GM12878 (cell line): ENCODE measurements at regions not wholly inside any gene's neighbourhood (a gene's known extent, or its start where the extent isn't known, plus 50 kb on each side); places are given as distances from the start of the nearest gene placed in this dataset.

Experiments used
- ATAC-seq: fragments of 200-7000 bp; cut with Tn5 transposase; 3 replicates; pipeline ENCODE4 v1.9.1; 2020; ENCODE audit warnings: mild to moderate bottlenecking, moderate library complexity
- BruUV-seq: library from RNA; stranded (reverse); fragments of 400-500 nt; replicated peaks from 2 replicates; lab custom pipeline; 2021; lab: Mats Ljungman, UMichigan
- CTCF ChIA-PET: fragments of 300-600 bp; sonication (Branson Sonifier 250); formaldehyde crosslinking; extraction: SDS; loops from one replicate; lab custom pipeline; 2021; ENCODE audit warnings: inconsistent platforms; lab: Yijun Ruan, JAX
- POLR2A ChIA-PET: fragments of 350-600 bp; formaldehyde crosslinking; extraction: SDS; loops from one replicate; lab custom pipeline; 2021; ENCODE audit warnings: inconsistent platforms; lab: Charles Lee
- RAD21 ChIA-PET: fragments of 300-600 bp; sonication (Branson Sonifier 250); formaldehyde crosslinking; loops from one replicate; lab custom pipeline; 2023; ENCODE audit warnings: antibody characterized with exemption; ENCODE audit not compliant: unreplicated experiment; lab: Charles Lee
- SMC1A ChIA-PET: fragments of 300-600 bp; sonication (Branson Sonifier 250); formaldehyde crosslinking; loops from one replicate; lab custom pipeline; 2023; ENCODE audit not compliant: unreplicated experiment, uncharacterized antibody; lab: Charles Lee
- DNase-seq: peaks from one replicate; pipeline ENCODE4 v3.0.0-alpha.2; 2011; ENCODE audit warnings: low read depth, low spot score
- FAIRE-seq: peaks from 3 replicates; lab custom pipeline; 2011; peaks lifted over from hg19 to GRCh38; lab: Jason Lieb, UNC
- H2AFZ ChIP-seq: 2 replicates; pipeline ENCODE4 v1.6.0; 2011; ENCODE audit warnings: low read depth, low read length, control low read depth; ENCODE audit not compliant: control insufficient read depth
- H3K27ac ChIP-seq: 2 replicates; pipeline ENCODE4 v1.5.1; 2011; ENCODE audit warnings: control low read depth; ENCODE audit not compliant: control insufficient read depth, insufficient read depth
- H3K27me3 ChIP-seq, 2 experiments: replicated peaks in 1 of 2; 2 replicates each; pipeline versions ENCODE4 v1.6.0 to v1.6.1; 2011; ENCODE audit warnings: low read length in 1 of 2; ENCODE audit not compliant: control insufficient read depth in 2 of 2, insufficient read depth in 2 of 2
- H3K36me3 ChIP-seq, 2 experiments: 2 replicates each; pipeline ENCODE4 v1.5.1; 2011; ENCODE audit warnings: low read length in 1 of 2; ENCODE audit not compliant: control insufficient read depth in 2 of 2, insufficient read depth in 2 of 2
- H3K4me1 ChIP-seq: 2 replicates; pipeline ENCODE4 v1.6.1; 2011; ENCODE audit warnings: mild to moderate bottlenecking, low read length, moderate library complexity, mixed read lengths; ENCODE audit not compliant: control insufficient read depth, insufficient read depth
- H3K4me2 ChIP-seq: 2 replicates; pipeline ENCODE4 v1.6.0; 2011; ENCODE audit warnings: control low read depth; ENCODE audit not compliant: control insufficient read depth, insufficient read depth
- H3K4me3 ChIP-seq: fragments of 200-600 bp; sonication (generic); 2 replicates; pipeline ENCODE4 v1.5.1; 2016
- H3K79me2 ChIP-seq: 2 replicates; pipeline ENCODE4 v1.6.0; 2011; ENCODE audit warnings: low read length; ENCODE audit not compliant: control insufficient read depth, insufficient read depth
- H3K9ac ChIP-seq: 2 replicates; pipeline ENCODE4 v1.8.0; 2011; ENCODE audit warnings: low read length, control low read depth, mixed read lengths; ENCODE audit not compliant: control insufficient read depth, insufficient read depth
- H3K9me3 ChIP-seq: replicated peaks from 3 replicates; pipeline ENCODE4 v1.5.1; 2011; ENCODE audit warnings: mild to moderate bottlenecking, low read length; ENCODE audit not compliant: control insufficient read depth, insufficient read depth
- H4K20me1 ChIP-seq: 2 replicates; pipeline ENCODE4 v1.6.0; 2011; ENCODE audit not compliant: control insufficient read depth, insufficient read depth
- JUND ChIP-seq: IDR thresholded peaks from 2 replicates; pipeline ENCODE4 v1.6.1; 2012; ENCODE audit warnings: low read depth, mild to moderate bottlenecking, low read length, improper control_type of control experiment, moderate library complexity
- MLLT1 ChIP-seq: fragments of 450-650 bp; IDR thresholded peaks from 2 replicates; pipeline ENCODE4 v1.6.1; 2016; ENCODE audit warnings: mild to moderate bottlenecking
- MXI1 ChIP-seq: fragments of 150-350 bp; IDR thresholded peaks from 2 replicates; pipeline ENCODE4 v1.6.1; 2011; ENCODE audit warnings: low read depth, mild to moderate bottlenecking, inconsistent platforms, low read length, improper control_type of control experiment
- PAX5 ChIP-seq: IDR thresholded peaks from 2 replicates; pipeline ENCODE4 v1.6.1; 2011; ENCODE audit warnings: low read depth, low read length, borderline replicate concordance
- PRDM15 ChIP-seq: fragments of 450-650 bp; formaldehyde crosslinking; IDR thresholded peaks from 2 replicates; pipeline ENCODE4 v1.4.0; 2020; ENCODE audit warnings: mild to moderate bottlenecking, moderate library complexity
- RELB ChIP-seq: fragments of 450-650 bp; IDR thresholded peaks from 2 replicates; pipeline ENCODE4 v1.6.1; 2017; ENCODE audit warnings: low read depth, mild to moderate bottlenecking, moderate library complexity
- SMARCA5 ChIP-seq: fragments of 450-650 bp; IDR thresholded peaks from 2 replicates; pipeline ENCODE4 v1.6.1; 2017; ENCODE audit warnings: mild to moderate bottlenecking
- SUZ12 ChIP-seq: fragments of 200-600 bp; sonication (generic); IDR thresholded peaks from one replicate; pipeline ENCODE4 v1.6.1; 2018; ENCODE audit warnings: antibody characterized with exemption, mild to moderate bottlenecking; ENCODE audit not compliant: unreplicated experiment
- TCF3 ChIP-seq: IDR thresholded peaks from 2 replicates; pipeline ENCODE4 v1.6.1; 2012; ENCODE audit warnings: low read depth, mild to moderate bottlenecking, low read length, borderline replicate concordance; ENCODE audit not compliant: insufficient read depth
- ZNF24 ChIP-seq: fragments of 450-650 bp; IDR thresholded peaks from 2 replicates; pipeline ENCODE4 v1.6.1; 2017; ENCODE audit warnings: antibody characterized with exemption, mild to moderate bottlenecking
- WGBS: methylation state at CpG from one replicate; pipeline ENCODE4 v1.1.6; 2016; ENCODE audit warnings: low lambda C conversion rate; ENCODE audit not compliant: insufficient replicate concordance, insufficient coverage; ENCODE audit errors: missing lambda C conversion rate; 5-methylcytosine and 5-hydroxymethylcytosine counted together
- in situ Hi-C: fragments of 300-500 bp; cut with MboI; formaldehyde crosslinking; loops from 9 replicates; pipeline ENCODE4 v1.14.3; 2018; ENCODE audit warnings: mixed read lengths
- intact Hi-C: fragments of 100-400 bp; cut with micrococcal nuclease; formaldehyde crosslinking; loops from one replicate; pipeline ENCODE4 v1.14.2; 2022; ENCODE audit not compliant: unreplicated experiment

GRCh38 chr1:224799083-224799482 lies 130.4 kb upstream of the DNAH14 start:
- no peak overlapping the region for H3K4me2 ChIP-seq
- H3K36me3 ChIP-seq: no peaks in the 10 kb centered on the region
- no peak for TF ChIP-seq TCF3
- no peak for TF ChIP-seq SUZ12
- TF ChIP-seq ZNF24: no peak
- WGBS: 35% methylated on average over 3 of the region's 3 CpGs
- H3K4me1 ChIP-seq: no peaks in the 10 kb centered on the region
- no peaks in the 10 kb centered on the region for H4K20me1 ChIP-seq
- ATAC-seq: no peak
- no peak overlapping the region for H3K4me3 ChIP-seq
- H3K9ac ChIP-seq: no peak overlapping the region
- FAIRE-seq: no peak
- CTCF ChIA-PET: no interaction called here
- no TSS peak for BruUV-seq
- H3K27ac ChIP-seq: no peak overlapping the region
- no peaks in the 10 kb centered on the region for H3K27me3 ChIP-seq
- in situ Hi-C loops: no loop called here
- POLR2A ChIA-PET: no interaction called here
- no peaks in the 10 kb centered on the region for H3K79me2 ChIP-seq
- no peak overlapping the region for H2AFZ ChIP-seq
- intact Hi-C loops: no loop called here
- RAD21 ChIA-PET: no interaction called here
- H3K9me3 ChIP-seq: no peaks in the 10 kb centered on the region; the same call in 2 of the 3 replicates
- SMC1A ChIA-PET: no interaction called here
- no peak for DNase-seq

GRCh38 chr1:224800486-224801119 lies 128.9 kb upstream of the DNAH14 start:
- intact Hi-C loops (no loop called here), in situ Hi-C loops (no loop called here)
- H4K20me1 ChIP-seq: no peaks in the 10 kb centered on the region
- ChIA-PET SMC1A (interaction anchor here (0.9 kb wide), 1 partner anchor 65 kb away, joined by 3 read pairs; no protein-coding TSS in a partner anchor), POLR2A (interaction anchor here (0.9 kb wide), 1 partner anchor 11 kb away, joined by 3 read pairs; no protein-coding TSS in a partner anchor), CTCF (interaction anchor here (1.0 kb wide), 1 partner anchor 50 kb away, joined by 4 read pairs; no protein-coding TSS in a partner anchor), RAD21 (no interaction called here)
- H3K4me1 ChIP-seq: no peaks in the 10 kb centered on the region
- H3K36me3 ChIP-seq: no peaks in the 10 kb centered on the region
- FAIRE-seq (no peak), ATAC-seq (no peak), DNase-seq (no peak)
- no peak overlapping the region for H3K4me3 ChIP-seq
- no TSS peak for BruUV-seq
- no peak overlapping the region for H3K27ac ChIP-seq
- H3K4me2 ChIP-seq: no peak overlapping the region
- no peak overlapping the region for H2AFZ ChIP-seq
- no peak overlapping the region for H3K9ac ChIP-seq
- no peaks in the 10 kb centered on the region; the same call in 2 of the 3 replicates for H3K9me3 ChIP-seq
- no peaks in the 10 kb centered on the region for H3K79me2 ChIP-seq
- 68% methylated on average over 8 of the region's 8 CpGs for WGBS
- no peaks in the 10 kb centered on the region for H3K27me3 ChIP-seq
- TF ChIP-seq JUND (no peak), MXI1 (no peak), PRDM15 (CRISPR knock-in tag) (no peak), PAX5 (no peak), RELB (no peak), SMARCA5 (no peak), MLLT1 (no peak)
